Neural progenitor cell (in vitro differentiated cells): ENCODE measurements at regions not wholly inside any gene's neighbourhood (a gene's known extent, or its start where the extent isn't known, plus 50 kb on each side); places are given as distances from the start of the nearest gene placed in this dataset.

Source experiments
- DNase-seq: peaks from one replicate; pipeline ENCODE4 v3.0.0-alpha.2; 2016; ENCODE audit warnings: low spot score
- H2AFZ ChIP-seq: fragments of 200-600 bp; sonication (generic); replicated peaks from 2 replicates; pipeline ENCODE4 v1.6.1; 2016; ENCODE audit warnings: antibody characterized with exemption
- H3F3A ChIP-seq: fragments of 200-600 bp; sonication (generic); 2 replicates; pipeline ENCODE4 v1.6.1; 2016; ENCODE audit warnings: antibody characterized with exemption, low read depth
- H3K27ac ChIP-seq: fragments of 200-600 bp; sonication (generic); 2 replicates; pipeline ENCODE4 v1.5.1; 2016; ENCODE audit warnings: mild to moderate bottlenecking
- H3K27me3 ChIP-seq: fragments of 200-600 bp; sonication (generic); 2 replicates; pipeline ENCODE4 v1.6.1; 2016; ENCODE audit warnings: mild to moderate bottlenecking, moderate library complexity
- H3K36me3 ChIP-seq: fragments of 200-600 bp; sonication (generic); 2 replicates; pipeline ENCODE4 v1.5.1; 2016
- H3K4me1 ChIP-seq: fragments of 200-600 bp; sonication (generic); 2 replicates; pipeline ENCODE4 v1.6.1; 2016; ENCODE audit warnings: mixed run types
- H3K4me2 ChIP-seq: fragments of 200-600 bp; sonication (generic); 2 replicates; pipeline ENCODE4 v1.6.1; 2016
- H3K4me3 ChIP-seq: fragments of 200-600 bp; sonication (generic); 2 replicates; pipeline ENCODE4 v1.5.1; 2016
- H3K79me2 ChIP-seq: fragments of 200-600 bp; sonication (generic); 2 replicates; pipeline ENCODE4 v1.6.1; 2016; ENCODE audit warnings: low read depth
- H3K9ac ChIP-seq: fragments of 200-600 bp; sonication (generic); 2 replicates; pipeline ENCODE4 v1.6.1; 2016
- H3K9me3 ChIP-seq: fragments of 200-600 bp; sonication (generic); 2 replicates; pipeline ENCODE4 v1.5.1; 2016; ENCODE audit warnings: low read depth
- H4K20me1 ChIP-seq: fragments of 200-600 bp; sonication (generic); 2 replicates; pipeline ENCODE4 v1.6.1; 2016; ENCODE audit warnings: low read depth
- H3K27ac Mint-ChIP-seq: 3 replicates; pipeline ENCODE4 v1.8.0; 2021; ENCODE audit warnings: mixed read lengths
- H3K27me3 Mint-ChIP-seq: 2 replicates; pipeline ENCODE4 v1.8.0; 2022; ENCODE audit warnings: low read depth, mild to moderate bottlenecking, inconsistent platforms, moderate library complexity, mixed read lengths; ENCODE audit not compliant: insufficient read depth
- H3K36me3 Mint-ChIP-seq: 3 replicates; pipeline ENCODE4 v1.8.0; 2021; ENCODE audit warnings: mixed read lengths
- H3K4me1 Mint-ChIP-seq: 3 replicates; pipeline ENCODE4 v1.8.0; 2021; ENCODE audit warnings: mixed read lengths
- H3K4me3 Mint-ChIP-seq: 3 replicates; pipeline ENCODE4 v1.8.0; 2021; ENCODE audit warnings: mild to moderate bottlenecking, moderate library complexity, mixed read lengths
- H3K9me3 Mint-ChIP-seq: 3 replicates; pipeline ENCODE4 v1.8.0; 2020; ENCODE audit warnings: mixed read lengths
- EZH2 ChIP-seq: fragments of 200-600 bp; sonication (generic); IDR thresholded peaks from 2 replicates; pipeline ENCODE4 v1.6.1; 2017; ENCODE audit warnings: antibody characterized with exemption, mild to moderate bottlenecking, moderate library complexity
- EZH2phosphoT487 ChIP-seq: fragments of 200-600 bp; sonication (generic); IDR thresholded peaks from 2 replicates; pipeline ENCODE4 v1.6.1; 2017; ENCODE audit warnings: antibody characterized with exemption
- TF ChIP-seq, protein P1 (sequence below): fragments of 200-600 bp; sonication (generic); IDR thresholded peaks from 2 replicates; pipeline ENCODE4 v1.5.1; 2017; ENCODE audit warnings: antibody characterized with exemption, mild to moderate bottlenecking

DNA sequence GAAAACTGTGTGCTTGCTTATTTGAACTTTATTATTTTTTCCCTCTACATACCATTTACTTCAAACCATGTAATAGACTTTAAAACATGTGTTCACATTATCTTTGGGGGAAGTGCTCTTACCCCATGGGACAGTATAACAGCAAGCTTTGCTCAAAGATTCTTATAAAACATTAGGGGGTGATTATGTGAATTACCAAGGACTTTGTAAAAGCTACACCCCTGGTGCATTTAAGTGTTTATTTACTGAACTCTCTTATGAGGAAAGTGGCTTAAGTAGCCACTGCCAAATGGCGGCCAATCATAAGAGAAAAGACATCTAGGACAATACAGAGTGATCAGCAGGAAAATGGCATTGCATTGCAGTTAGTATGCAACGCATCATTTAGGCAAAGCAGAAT lies 70.3 kb downstream of the CAPZA3 start:
- no peaks in the 10 kb centered on the region for H3K79me2 ChIP-seq
- no peak overlapping the region for H3K4me3 Mint-ChIP-seq
- no peaks in the 10 kb centered on the region for H3F3A ChIP-seq
- H3K27me3 Mint-ChIP-seq: no peaks in the 10 kb centered on the region
- no peaks in the 10 kb centered on the region for H3K36me3 ChIP-seq
- H3K9me3 Mint-ChIP-seq: peaks cover 3% of the 10 kb centered on the region
- no peaks in the 10 kb centered on the region for H4K20me1 ChIP-seq
- no peak overlapping the region for H2AFZ ChIP-seq
- no peak overlapping the region for H3K4me3 ChIP-seq
- no peaks in the 10 kb centered on the region for H3K4me1 ChIP-seq
- no peaks in the 10 kb centered on the region for H3K9me3 ChIP-seq
- H3K27me3 ChIP-seq: no peaks in the 10 kb centered on the region
- H3K27ac Mint-ChIP-seq: no peak overlapping the region
- no peaks in the 10 kb centered on the region for H3K4me1 Mint-ChIP-seq
- H3K9ac ChIP-seq: no peak overlapping the region
- no peak for DNase-seq
- H3K36me3 Mint-ChIP-seq: peaks cover 2% of the 10 kb centered on the region
- TF ChIP-seq, protein P1, sequence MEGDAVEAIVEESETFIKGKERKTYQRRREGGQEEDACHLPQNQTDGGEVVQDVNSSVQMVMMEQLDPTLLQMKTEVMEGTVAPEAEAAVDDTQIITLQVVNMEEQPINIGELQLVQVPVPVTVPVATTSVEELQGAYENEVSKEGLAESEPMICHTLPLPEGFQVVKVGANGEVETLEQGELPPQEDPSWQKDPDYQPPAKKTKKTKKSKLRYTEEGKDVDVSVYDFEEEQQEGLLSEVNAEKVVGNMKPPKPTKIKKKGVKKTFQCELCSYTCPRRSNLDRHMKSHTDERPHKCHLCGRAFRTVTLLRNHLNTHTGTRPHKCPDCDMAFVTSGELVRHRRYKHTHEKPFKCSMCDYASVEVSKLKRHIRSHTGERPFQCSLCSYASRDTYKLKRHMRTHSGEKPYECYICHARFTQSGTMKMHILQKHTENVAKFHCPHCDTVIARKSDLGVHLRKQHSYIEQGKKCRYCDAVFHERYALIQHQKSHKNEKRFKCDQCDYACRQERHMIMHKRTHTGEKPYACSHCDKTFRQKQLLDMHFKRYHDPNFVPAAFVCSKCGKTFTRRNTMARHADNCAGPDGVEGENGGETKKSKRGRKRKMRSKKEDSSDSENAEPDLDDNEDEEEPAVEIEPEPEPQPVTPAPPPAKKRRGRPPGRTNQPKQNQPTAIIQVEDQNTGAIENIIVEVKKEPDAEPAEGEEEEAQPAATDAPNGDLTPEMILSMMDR: no peak
- TF ChIP-seq EZH2: no peak
- no peak for TF ChIP-seq EZH2phosphoT487
- no peak overlapping the region for H3K4me2 ChIP-seq
- no peak overlapping the region for H3K27ac ChIP-seq

DNA sequence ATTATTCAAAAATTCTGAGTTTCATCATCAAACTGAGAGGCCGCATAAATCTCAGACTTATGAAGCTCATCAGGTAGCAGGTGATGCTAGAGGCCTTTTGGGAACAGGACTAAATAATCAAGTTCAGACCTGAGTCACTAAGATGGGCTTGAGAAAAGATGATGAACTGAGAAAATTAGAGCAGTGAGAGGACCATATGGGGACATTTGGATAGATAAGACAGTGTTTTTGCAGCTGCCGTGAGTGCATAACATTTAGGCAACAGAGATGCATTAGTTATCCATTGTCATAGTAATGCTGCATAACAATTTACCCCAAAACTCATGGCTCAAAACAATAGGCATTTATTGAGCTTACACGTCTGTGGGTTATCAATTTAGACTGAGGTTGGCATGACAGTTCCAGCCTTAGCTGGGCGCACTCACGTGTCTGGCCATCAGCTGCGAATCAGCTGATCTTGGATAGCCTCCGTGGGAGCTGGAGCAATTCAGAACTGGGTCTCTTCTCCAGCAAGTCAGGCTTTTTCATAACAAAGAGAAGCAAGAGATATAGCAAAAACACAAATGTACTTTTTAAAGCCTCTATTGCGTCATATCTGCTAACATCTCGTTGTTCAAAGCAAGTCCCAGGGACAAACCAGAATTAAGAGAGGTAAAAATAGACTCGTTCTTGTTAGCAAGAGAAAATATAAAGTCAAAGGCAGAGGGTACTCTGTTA lies 72.8 kb downstream of the CAPZA3 start:
- Histone ChIP-seq H3K9me3 (no peaks in the 10 kb centered on the region), H3K36me3 (no peaks in the 10 kb centered on the region), H3K4me1 (no peaks in the 10 kb centered on the region), H3K4me2 (no peak overlapping the region), H3K9ac (no peak overlapping the region), H2AFZ (no peak overlapping the region), H3K4me3 (no peak overlapping the region), H3F3A (no peaks in the 10 kb centered on the region), H3K27me3 (no peaks in the 10 kb centered on the region), H3K27ac (no peak overlapping the region), H3K79me2 (no peaks in the 10 kb centered on the region), H4K20me1 (no peaks in the 10 kb centered on the region)
- Mint-ChIP-seq H3K9me3 (peaks cover 3% of the 10 kb centered on the region), H3K27ac (no peak overlapping the region), H3K4me3 (no peak overlapping the region), H3K27me3 (no peaks in the 10 kb centered on the region), H3K36me3 (peaks cover 2% of the 10 kb centered on the region), H3K4me1 (peaks cover 5% of the 10 kb centered on the region)
- no peak for DNase-seq
- TF ChIP-seq EZH2phosphoT487 (no peak), EZH2 (no peak)
- TF ChIP-seq, protein P1: no peak

DNA sequence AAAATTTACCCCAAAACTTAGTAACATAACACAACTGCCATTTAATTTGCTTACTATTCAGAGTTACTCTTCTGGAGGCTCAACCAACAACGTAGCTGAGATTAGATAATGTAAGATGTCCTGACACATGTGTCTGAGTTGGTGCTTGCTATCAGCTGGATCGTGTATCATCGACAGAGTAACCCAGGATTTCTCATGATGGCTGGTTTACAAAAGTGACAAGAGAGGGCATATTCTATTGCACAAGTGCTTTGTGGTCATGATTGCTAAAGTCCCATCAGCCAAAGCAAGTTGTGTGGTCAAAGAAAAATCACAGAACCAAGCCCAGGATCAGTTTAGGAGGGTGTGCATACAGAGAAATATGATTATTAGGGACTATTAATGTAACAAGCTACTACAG lies 73.4 kb downstream of the CAPZA3 start:
- no peak overlapping the region for H2AFZ ChIP-seq
- no peaks in the 10 kb centered on the region for H3K27me3 Mint-ChIP-seq
- no peaks in the 10 kb centered on the region for H3K36me3 ChIP-seq
- H3K4me3 Mint-ChIP-seq: no peak overlapping the region
- no peaks in the 10 kb centered on the region for H3K9me3 ChIP-seq
- H3K79me2 ChIP-seq: no peaks in the 10 kb centered on the region
- peaks cover 2% of the 10 kb centered on the region for H3K36me3 Mint-ChIP-seq
- H3K27ac ChIP-seq: no peak overlapping the region
- no peak overlapping the region for H3K4me2 ChIP-seq
- no peak overlapping the region for H3K4me3 ChIP-seq
- DNase-seq: no peak
- TF ChIP-seq EZH2: no peak
- no peak for TF ChIP-seq EZH2phosphoT487
- TF ChIP-seq, protein P1: no peak
- H4K20me1 ChIP-seq: no peaks in the 10 kb centered on the region
- H3K27me3 ChIP-seq: no peaks in the 10 kb centered on the region
- H3K27ac Mint-ChIP-seq: no peak overlapping the region
- peaks cover 5% of the 10 kb centered on the region for H3K4me1 Mint-ChIP-seq
- no peaks in the 10 kb centered on the region for H3K4me1 ChIP-seq
- H3K9ac ChIP-seq: no peak overlapping the region
- H3F3A ChIP-seq: no peaks in the 10 kb centered on the region
- peaks cover 3% of the 10 kb centered on the region for H3K9me3 Mint-ChIP-seq
